ENCODE measurements at regions not wholly inside any gene's neighbourhood (a gene's known extent, or its start where the extent isn't known, plus 50 kb on each side); places are given as distances from the start of the nearest gene placed in this dataset.

DNA sequence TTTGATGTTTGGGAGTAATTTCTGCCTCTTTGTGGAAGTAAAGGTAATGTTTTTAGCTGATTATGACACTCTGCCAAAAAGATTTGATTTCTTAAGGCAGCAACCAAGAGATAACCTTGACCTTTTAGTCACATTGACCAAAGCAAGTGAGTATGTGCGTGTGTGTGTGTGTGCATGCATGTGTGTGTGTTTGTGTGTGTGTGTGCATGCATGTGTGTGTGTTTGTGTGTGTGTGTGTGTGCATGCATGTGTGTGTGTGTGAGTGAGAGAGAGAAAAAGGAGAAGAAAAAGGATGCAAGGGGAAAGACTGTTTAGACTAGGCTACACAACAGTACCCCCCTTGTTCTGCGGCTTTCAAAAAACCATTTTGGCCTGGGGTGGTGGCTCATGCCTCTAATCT lies 88.1 kb upstream of the NPVF start:
- DNase-seq, result no peak

GRCh38 chr7:25318047-25318446 lies 89.8 kb upstream of the NPVF start:
- no peak for DNase-seq

DNA sequence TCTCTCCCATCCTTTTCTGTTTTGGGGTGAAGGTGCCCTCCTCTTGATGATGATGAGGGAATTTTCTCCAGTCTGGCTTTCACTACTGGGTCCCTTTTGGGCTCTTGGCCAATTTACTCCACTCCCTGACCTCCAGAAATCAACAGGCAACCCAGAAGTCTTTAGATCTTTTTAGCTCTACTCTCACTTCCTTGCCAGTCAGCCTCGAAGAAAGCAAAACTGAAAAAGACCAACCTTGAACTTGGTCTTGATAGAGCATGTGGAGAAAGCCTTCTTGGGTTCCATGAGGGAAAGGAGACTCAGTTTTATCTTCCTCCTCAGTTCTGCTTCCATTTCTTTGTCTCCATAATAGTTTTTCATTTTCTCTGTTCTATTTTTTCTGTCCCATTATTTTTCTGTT lies 91.4 kb upstream of the NPVF start:
- DNase-seq, result no peak

GRCh38 chr7:25320791-25321190 lies 92.5 kb upstream of the NPVF start:
- DNase-seq, result no peak

GRCh38 chr7:25321424-25321823 lies 93.1 kb upstream of the NPVF start:
- no peak for DNase-seq

DNA sequence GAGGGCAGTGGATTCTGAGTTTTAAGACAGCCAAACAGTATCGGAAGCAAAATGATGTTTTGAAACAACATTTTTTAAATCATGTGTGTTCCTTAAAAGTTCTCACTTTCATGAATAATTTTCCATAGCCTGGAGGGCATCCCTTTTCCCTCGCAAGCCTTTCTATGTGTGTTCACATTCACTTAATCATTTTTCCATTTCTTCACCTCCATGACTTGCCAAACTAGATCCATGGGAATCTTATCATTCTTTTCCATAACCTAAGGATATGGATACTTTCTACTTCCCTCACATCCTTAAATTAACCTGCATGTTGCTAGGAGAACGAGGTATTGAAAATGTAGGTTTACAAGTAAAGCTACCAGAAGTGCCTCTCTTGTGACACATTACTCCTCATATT lies 94.2 kb upstream of the NPVF start:
- no peak for DNase-seq

- DNase-seq, result no peak
Measured at GRCh38 chr7:25325186-25325757, 97.0 kb upstream of the NPVF start.

DNA sequence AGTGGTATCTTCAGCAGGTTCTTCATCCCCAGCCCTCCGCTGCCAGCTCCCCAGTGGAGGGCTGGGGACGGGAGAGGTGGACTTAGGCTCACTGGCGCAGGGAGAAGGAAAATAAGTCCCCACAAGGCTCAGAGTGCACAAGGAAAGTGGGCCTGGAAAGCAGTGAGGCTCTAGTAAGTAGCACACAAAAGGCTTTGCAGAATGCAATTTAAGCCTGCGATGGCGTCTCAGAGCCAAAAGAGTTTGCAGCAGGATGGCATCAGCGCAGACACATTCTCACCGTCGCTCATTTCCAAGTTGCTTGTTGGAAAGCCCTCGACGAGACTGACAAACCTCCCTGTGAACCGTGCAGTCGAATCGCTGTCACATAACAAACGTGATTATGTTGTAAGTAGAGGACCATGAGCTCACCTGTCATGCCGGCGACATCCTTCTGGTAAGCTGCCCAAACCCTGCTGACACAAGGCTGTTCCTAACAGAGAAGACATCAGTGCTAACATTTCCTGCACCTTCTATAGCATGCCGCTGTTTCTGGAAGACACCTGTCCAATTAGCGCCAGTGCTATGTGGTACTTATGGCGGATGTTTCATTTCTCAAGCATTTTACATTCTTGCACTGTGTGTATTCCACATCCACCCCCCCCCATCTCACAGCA lies 98.3 kb upstream of the NPVF start:
- DNase-seq, result no peak

- DNase-seq, result no peak
Measured at GRCh38 chr7:25329815-25330214, 101.5 kb upstream of the NPVF start.

- DNase-seq, result no peak
Measured at GRCh38 chr7:25333296-25333928, 105.1 kb upstream of the NPVF start.

DNA sequence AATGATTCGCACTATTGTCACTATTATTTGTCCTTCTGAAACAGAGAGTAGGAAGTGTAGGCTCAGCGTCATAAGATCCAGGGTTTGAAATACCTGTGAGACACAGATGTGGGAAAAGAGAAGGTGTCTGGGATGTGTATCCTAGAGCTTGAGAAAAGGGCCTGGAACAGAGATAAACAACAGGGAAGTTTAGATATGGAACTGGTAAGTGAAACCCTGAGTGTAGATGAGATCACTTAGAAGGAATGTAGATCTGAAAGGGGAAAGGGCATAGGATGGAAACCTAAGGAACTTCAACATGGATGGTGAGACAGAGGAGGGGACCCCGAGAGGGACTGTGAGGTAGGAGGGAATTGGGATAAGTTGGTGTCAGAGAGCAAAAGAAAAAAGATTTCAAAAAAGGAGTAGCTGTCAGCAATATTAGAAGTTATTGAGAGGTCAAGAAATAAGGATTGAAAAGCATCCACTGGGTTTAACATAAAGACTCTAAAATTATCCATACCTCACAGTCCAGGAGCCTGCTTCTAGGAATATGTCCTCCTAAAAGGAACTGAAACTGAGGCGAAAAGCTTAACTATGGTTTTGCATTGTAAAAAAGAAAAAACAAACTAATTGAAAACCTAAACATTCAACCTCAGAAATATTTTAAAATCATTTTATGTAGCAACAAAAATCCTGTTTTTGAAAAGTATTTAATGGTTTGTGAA lies 119.2 kb upstream of the NPVF start:
- DNase-seq, result no peak

GRCh38 chr7:25348104-25348503 lies 119.8 kb upstream of the NPVF start:
- no peak for DNase-seq

DNA sequence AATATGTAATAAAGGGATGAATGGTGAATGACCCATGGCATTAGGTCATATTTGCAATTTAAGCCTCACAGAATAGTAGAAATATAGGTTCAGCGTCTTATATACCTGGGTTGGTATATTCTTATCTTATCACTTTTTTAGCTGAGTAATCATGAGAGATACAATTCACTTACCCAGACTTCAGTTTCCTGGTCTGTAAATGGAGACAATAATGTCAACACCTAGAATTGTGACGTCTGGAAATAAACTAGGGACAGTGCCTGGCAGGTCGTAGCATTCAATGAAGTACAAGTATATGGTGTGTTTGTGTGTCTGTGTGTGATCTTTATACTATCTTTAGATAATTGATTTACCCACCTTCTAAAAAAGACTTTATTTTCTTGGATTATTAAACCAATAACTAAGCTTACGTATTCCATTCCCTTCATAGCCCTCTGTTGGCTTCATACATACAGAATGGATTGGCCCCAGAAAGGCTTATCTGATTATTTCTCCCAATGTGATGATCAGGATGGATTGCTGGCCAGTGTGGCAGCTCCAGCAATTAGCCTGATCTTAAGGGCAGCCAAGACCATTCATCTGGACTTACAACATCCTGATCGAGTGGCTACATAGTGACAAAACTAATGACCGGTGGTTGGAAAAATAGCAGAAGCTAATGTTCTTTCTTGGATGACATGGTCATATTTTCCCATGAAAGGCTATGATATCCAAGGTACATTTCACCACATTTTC lies 121.2 kb upstream of the NPVF start:
- no peak for DNase-seq

DNA sequence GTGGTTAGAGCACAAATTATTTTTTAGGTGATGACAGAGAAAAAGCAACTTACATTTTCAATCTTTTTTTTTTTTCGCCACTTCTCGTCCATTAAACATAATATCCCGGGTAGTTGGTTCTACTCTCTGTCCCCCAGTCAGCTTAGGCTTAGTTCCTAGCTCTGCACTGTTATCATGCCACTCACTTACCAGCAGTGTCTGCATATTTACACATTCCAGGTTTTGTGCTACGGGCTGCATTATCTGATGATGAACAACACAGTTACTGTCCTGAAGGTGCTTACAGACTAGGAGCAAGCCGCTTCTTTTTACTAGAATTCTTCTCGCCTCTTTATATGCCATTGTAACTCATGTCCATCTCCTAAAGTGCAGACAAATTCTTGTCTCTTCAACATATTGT lies 121.8 kb upstream of the NPVF start:
- no peak for DNase-seq

DNA sequence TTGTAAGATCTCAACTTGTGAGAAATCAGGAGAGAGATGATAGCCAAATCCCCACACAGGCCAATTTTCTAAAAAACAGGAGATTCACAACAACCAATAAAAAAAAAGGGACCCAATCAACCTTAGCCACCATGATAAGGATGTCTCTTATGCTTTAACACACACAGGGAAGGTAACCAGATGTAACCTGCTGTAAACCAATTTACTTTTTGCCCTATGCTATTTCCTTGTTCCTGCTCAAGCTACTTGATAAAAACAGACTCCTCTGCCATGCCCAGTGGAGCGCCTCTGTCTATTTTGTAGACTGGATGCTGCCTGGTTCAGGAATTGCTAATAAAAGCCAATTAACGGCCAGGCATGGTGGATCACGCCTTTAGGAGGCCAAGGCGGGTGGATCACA lies 123.5 kb upstream of the NPVF start:
- DNase-seq, result no peak

DNA sequence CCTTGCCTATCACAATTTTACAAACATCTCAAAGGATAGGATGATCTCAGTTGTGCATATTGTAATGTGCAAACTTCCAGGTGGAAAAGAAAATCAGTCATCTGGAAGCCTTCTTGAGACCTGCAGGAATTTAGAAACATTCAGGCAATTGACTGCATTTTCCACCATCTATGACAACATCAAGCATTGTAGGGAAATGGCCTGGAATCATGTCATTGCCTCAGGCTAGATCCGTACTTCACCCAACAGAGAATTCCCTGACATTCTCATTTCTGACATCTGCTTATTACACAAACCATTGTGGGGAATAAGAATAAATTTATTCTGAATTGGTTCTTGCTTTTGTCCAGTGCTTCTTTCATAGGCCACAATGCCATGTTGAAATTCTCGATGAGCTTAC lies 124.9 kb upstream of the NPVF start:
- no peak for DNase-seq

DNA sequence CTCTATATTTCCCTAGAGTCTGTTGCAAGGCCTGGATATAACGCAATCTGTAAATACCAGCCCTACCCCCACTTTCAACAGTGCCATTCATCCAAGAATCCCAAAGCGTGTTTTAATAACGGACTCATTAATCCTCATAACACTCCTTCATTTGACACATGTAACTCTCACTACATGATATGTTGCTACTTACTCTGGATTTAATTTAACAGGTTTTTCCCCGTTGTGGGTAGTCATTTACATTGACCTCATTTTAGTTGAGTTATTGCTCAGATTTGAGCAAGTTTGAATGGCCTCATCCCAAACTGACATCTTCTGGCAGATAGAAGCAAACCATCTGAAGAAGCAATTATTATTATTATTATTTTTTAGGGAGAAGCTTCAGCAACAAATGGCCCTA lies 125.4 kb upstream of the NPVF start:
- no peak for DNase-seq

GRCh38 chr7:25356534-25357151 lies 128.4 kb upstream of the NPVF start:
- DNase-seq, result no peak

GRCh38 chr7:25358926-25359325 lies 130.6 kb upstream of the NPVF start:
- DNase-seq, result no peak

- DNase-seq, result no peak
Measured at GRCh38 chr7:25359471-25360059, 131.3 kb upstream of the NPVF start.

DNA sequence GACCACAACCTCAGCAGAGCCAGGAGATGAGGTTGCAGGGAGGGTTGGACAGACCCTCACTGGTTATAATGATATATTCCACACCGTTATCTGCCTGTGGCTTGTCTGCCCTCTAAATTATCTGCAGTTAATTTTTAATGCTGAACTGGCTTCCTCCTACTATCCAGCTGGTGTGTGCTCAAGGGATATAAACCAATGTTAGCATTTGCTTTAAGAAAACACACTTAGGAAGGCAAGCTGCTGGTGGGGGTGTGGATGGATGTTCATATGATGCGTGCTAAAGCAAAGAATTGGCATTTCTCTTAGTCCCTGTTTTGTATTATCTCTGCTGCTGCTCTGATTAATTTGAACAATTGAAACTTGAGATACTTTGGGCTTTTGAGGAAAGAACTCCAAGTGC lies 132.2 kb upstream of the NPVF start:
- no peak for DNase-seq

DNA sequence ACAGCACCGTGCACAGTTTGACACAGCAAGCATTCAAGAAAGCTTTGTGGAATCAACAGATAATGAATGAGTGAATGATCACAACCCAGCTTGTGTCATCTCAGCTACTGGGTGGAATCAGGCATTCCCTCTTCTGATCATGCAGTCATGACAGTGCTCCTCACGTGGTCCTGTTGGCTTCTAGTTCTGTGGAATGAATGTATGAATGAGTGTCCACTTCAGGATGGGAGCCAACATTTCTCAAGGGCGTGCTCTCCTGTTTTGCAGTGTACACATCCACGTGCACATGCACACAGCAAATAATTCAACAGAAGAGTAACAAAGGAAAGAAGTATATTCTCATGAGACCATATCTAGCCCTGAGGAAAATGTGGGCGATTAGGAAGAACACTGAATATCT lies 133.1 kb upstream of the NPVF start:
- no peak for DNase-seq

DNA sequence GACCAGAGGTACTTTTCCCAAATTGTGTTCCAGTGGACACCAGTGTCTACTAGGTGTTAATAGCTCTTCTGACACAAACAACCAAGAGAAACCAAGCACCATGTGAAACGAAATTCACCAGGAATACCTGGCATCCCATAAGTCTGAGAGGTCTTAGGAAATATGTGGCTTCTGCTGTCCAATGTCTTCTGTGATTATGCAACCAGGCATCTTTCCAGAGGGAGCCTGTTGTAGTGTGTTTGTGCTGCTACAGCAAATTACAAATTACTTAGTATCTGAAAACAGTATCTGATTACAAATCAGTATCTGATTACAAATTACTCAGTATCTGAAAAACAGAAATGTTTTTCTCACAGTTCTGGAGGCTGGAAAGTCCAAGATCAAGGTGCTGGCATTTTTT lies 133.6 kb upstream of the NPVF start:
- DNase-seq, result no peak

All from CD4-positive, alpha-beta T cell treated with Interleukin-10 for 1 hour (primary cell).